Amniotic epithelial cell (primary cell): ENCODE measurements at regions not wholly inside any gene's neighbourhood (a gene's known extent, or its start where the extent isn't known, plus 50 kb on each side); places are given as distances from the start of the nearest gene placed in this dataset.

ENCODE experiments used
- DNase-seq: peaks from one replicate; pipeline ENCODE4 v3.0.0-alpha.2; 2010; ENCODE audit warnings: low read depth

DNA sequence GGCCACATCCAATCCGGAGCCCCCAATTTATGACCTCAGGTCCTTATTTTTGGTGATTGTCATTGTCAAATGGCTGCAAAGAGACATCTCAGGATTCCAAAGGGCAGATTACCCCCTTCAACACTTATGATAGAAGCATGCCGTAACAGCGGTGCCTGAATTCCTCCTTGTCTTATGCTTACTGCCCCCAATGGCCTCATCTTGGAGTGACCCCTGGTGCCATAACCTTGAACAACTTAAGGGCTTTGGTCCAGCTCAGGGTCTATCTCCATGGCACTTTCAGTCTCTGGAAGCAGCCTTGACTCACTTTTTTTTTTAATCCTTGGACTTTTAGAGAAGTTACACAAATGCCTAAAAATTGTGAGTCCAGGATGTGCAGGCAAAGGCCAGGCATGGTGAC is 171.6 kb upstream of the ZNF507 start:
- no peak for DNase-seq

DNA sequence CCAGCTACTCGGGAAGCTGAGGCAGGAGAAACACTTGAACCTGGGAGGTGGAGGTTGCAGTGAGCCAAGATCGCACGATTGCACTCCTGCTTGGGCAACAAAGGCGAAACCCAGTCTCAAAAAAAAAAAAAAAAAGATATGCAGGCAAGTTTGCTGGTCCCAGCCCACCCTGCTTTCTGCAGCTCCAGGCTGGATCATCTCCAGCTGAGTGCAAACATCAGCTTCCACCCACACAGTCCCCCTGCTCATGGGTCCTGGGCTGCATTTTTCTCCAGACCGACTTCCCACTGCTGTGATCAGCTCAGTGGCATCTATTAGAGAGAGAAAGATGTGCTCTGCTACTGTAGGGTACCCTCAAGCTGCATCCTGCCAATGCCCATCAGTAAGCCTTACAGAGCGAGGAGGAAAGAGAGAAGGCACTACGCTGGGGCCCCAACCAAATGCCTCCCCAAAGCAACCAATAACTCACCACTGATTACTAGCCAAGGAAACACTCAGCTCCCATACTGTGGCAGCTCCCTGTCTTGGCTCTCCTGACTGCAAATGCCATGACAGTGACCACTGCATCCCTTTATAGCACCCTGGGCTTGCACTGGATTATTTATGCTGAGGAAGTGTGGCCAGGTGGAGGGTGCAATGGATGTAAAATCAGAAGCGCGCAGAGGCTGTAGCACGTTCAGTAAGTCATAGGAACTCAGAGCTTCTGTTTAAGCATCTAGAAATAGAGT is 170.9 kb upstream of the ZNF507 start:
- DNase-seq = no peak

DNA sequence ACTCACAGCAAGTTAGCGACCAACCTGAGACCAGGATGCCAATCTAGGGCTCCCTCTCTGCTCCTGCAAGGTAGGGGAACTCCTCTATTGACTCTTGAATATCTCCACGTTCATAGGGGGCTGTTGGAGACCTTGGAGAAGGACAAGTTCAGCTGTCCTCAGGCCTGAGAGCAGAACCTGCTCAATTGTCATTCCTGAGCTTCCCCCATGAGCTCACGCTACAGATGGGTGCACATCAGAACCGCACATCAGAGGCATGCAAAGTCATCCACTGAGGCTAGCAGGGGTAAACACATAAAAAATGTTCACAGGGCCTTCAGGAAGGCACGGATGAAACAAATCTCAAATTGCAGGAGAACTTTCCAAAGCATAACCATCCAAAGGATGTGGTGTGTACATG is 168.8 kb upstream of the ZNF507 start:
- DNase-seq = no peak

DNA sequence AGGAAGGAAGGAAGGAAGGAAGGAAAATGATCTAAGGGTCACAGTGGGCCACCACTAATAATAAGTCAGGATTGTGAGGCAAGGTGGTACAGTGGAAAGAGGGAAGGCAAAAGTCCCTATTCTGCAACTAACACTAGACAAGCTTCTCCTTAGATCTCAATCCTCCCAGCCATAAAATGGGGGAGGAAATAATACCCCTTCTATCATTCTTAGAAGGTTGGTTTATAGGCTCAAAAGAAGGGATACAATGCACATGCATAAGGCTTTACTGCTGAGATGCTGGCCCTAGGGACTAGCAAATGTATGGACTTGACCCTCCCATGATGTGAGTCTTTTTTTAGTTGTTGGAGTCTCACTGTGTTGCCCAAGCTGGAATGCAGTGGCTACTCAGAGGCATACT is 167.7 kb upstream of the ZNF507 start:
- DNase-seq = no peak

DNA sequence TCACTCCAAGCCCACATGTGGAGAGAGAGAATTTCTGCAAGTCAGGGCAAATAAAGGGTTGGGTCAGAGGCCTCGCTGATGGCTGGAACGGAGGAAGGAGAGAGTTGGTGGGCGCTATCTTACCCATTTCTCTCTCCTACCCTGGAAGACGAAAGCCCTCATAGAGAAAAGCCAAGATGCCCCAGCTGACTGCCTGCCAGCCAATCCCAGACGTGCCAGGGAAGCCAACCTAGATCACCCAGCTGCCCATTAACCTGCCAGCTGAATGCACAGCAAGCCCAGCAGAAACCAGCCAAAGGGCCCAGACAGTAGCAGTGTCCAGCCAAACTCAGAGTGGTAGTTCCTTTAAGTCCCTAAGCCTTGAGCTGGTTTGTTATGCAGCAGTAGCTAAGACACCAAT is 167.0 kb upstream of the ZNF507 start:
- no peak for DNase-seq

DNA sequence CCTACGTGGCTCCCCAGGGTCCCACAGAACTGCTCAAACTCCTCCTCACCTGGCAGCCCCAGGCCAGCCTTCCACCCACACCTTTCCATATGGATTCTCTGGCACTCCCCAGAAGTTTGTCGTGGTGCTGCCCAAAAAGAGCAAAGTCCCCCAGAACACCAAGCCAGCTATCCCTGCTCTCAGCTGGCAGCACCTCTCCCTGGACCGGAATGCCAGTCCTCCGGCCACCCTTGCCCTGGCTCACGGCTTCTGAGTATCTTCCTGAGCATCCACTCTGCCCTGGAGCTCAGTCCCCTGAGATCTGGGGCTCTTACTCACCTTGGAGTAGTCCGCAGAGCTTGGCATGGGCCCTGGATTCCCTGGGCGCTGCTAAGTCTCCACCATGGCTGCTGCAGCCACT is 166.5 kb upstream of the ZNF507 start:
- no peak for DNase-seq

DNA sequence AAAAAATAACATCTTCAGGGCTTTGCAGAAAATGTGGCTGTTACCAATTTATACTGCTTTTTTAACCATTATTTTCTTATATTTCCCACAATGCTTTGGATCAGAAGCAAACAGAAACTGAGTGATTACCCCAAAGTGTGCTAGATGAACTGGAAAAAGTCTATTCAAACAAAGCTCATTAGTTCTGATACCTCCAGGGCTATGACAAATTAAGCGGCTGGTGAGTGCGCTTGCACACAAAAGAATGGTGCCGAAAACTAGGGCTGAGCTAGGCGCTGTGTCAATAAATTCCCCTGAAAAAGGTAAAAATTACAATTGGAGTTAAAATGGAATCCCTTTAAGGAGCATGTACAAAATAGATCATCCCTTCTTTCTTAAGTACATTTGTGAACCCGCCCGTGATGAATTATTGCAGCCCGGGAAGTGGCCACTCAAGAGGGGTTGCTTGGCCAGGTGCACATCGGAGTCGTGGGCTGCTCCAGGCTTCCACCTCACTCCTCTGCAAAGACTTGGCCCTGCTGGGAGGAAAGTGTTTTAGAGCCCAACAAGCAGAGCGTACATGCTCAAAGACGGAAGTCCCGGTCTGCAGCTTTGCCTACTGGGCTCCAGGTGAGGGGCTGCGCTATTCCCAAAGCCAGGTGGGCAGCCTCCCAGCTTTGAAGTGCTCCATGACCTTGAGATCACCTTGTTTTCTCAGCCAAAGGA is 164.0 kb upstream of the ZNF507 start:
- no peak for DNase-seq

DNA sequence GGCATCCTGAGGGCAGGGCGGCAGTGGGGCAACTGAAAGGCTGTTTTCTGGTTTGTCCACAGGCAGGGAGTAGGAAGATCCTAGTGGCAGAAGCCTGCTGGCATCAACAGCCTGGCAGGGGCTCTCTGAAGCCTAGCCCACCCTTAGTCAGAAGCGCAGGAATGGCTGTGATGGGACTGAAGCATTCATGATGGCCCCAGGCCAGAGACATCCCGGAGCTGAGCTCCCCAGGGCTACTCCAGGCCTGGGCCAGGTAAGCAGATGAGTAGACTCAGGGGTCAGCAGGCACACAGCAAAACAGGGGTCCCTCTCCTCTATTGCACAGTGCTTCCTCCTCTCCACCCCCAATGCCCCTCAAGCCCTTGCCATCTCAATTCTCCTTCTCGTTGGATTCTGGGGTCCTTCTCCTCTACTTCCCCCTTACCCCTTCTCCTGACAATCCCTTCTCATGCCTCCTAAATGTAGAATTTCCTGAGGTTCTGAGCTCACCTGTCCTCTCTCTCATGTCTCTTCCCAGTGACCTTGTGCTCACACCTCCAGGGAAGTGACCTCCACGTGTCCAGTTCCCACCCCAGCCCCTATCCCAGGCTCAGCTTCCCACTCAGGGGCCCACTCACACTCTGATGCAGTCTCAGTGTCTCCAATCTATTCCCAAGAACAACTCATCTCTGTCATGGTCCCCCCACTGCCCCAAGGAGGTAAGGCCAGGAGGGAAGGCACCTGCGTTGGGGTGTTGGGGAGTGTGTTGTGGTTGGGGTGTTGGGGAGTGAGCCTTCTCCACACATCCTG is 158.7 kb upstream of the ZNF507 start:
- no peak for DNase-seq

DNA sequence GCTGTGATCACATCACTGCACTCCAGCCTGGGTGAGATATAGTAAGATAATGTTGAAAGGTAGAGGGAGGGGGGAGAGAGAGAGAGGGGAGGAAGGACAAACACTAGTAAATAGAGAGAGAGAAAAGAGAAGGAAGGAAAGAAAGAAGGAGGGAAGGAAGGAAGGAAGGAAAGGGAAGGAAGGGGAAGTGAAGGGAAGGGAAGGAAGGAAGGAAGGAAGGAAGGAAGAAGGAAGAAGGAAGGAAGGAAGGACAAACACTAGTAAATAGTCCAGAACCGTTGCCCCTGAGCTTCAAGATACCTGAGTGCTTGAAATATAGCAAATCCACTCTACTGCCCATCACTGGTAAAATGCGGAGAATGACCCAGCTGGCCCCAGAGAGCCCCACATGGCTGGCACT is 156.5 kb upstream of the ZNF507 start:
- DNase-seq = no peak

DNA sequence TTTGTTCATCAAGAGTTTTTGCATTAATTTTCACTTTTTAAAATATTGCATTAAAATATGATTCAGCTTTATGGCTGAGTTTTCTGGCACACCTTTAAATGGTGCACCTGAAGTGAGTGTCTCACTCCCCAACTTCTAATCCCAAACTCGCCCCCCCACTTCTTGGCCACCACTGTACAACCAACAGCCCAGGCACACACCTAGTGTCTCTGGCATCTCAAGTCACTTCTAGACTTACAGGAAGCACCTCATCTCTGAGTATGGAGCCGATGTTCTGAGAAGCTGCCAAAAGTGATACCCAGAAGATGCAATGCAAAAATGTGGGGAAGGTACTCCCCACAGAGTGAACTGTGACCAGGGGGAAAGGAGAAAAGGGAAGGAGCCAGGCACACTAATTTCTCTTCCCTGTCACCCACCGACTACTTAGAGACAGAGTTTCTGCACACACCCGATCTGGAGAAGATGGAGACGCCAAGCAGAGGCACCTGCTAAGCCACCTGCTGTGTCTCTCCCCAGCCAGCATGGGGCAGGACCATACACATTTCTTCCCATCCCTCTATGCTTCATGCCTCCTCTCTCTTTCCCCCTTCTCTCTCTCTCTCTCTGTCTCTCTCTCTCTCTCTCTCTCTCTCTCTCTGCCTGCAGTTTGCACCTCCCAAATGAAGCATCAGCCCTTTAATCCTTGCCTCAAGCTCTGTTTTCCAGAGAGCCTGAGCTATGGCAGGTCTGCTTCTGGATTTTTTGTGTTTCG is 155.3 kb upstream of the ZNF507 start:
- DNase-seq = no peak

DNA sequence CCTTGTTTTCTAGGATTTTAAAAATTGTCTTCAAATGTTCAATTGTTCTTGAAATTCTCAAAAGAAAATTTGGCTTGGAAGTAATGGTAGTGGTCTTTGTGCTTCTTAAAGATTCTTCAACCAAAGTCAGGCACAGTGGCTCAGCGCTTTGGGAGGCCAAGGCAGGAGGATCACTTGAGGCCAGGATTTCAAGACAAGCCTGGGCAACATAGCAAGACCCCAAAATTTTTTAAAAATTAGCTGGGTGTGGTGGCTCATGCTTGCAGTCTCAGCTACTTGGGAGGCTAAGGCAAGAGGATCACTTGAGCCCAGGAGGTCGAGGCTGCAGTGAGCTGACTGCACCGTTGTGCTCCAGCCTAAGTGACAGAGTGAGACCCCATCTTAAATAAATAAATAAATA is 153.5 kb upstream of the ZNF507 start:
- DNase-seq = no peak

DNA sequence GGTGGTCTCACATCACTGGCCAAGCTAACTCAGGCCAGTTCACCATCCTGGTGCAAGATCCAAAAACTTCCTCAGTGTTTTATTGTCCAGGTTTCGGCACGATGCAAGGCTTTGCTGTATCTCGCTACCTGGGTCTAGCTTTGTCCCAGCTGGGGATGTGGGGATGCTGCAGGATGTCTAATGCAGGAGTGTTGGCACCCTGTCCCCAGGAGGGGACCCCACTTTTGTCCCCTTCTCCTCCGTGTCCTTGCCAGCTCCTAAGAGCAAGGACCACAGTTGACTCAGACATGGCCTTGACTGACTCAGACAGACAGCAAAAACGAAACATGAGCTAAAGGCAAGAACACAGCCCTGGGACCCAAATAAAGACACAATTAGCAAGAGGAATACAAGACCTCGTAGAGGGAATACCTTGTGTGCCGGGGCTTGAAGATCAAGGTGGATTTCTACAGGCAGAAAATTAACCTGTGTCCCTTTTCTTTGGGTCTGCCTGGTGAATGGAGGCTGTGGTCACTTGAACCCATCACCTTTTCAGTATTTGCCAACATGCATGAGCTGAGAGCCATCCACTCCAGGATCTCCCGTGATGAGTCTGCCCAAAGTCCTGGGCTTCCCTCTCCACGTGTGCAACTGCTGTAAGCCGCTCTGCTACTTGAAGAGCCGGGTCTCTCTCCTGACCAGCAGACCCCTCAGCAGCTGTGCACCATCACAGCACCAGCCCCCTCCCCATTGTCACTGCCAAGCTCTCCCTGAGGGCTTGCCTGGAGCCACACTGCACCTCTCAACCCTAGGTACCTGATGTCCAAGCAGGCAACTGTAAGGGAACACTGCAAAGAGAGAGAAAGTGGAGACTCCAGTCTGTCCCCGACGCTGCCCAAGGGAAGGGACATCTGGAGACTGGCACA is 149.5 kb upstream of the ZNF507 start:
- no peak for DNase-seq

DNA sequence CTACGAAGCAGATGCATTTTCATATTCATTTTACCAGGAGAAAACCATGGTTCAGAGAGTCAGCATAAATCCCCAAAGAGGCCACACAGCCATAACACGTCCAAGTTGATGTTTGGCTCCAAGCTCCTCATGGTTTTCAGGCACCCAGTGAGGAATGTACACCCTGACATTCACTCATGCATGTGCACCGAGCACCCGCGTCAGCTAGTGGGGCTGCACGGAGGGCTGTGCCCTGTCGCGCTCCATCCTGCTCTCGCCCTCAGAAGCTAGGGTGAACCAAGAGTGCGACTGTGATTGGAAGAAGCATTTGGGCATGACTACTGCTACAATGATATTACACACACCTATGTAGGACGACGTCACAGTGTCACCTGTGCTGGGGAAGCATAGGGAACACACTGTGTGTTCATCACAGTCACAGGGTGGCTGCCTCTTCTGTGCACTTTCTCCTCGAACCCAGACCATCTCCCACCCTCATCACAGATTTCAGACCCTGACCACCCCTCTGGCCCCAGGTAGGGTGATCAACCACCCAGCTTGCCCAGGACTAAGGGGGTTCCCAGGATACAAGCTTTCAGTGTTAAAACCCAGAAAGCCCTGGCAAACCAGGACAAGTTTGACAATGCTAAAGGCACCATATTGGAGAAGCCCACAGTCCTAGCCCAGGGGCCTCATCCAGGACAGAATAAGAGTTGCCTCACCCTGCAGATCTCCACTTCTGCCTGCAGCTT is 148.6 kb upstream of the ZNF507 start:
- DNase-seq = no peak

DNA sequence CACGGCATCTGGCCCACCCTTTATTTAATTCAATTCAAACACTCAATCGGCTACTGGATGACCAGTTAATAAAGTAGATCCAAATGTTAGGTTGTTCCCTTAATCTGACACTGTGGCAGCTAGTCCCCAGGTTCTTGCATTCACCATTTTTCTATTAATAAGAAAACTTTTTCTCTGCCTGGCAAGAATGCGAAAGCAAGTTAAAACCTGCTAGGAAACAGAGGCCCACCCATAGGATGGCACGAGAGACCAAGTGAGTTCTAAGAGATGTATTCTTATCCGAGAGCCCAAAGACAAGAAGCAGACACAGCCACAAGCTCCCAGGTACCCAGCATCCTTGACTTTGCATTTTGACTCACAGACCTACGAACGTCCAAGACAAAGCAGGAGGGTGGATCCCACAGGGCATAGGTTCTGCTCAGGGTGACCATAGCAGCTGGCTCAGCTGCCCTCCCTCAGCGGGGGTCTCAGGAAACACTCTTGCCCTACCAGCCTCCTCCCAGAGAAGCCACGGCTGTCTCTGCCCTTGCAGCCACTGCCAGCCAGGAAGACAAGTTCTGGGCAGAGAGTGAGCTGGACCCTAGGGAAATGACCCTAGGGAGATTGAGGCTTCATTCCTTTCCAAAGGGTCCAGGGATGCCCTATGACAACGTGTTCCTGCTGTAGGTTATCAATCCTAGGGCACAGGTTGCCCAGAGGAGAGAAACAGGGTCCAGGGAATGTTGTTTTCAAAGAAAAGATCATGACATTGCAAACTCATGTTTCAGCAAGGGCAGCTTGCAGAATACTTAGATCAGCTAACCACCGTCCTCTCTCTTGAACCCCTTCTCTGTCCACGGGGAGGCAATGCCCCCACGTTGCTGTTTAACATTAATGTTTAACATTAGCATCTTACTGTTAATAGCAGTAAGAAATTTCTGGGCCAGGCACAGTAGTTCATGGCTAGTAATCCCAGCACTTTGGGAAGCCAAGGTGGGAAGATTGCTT is 147.2 kb upstream of the ZNF507 start:
- no peak for DNase-seq

DNA sequence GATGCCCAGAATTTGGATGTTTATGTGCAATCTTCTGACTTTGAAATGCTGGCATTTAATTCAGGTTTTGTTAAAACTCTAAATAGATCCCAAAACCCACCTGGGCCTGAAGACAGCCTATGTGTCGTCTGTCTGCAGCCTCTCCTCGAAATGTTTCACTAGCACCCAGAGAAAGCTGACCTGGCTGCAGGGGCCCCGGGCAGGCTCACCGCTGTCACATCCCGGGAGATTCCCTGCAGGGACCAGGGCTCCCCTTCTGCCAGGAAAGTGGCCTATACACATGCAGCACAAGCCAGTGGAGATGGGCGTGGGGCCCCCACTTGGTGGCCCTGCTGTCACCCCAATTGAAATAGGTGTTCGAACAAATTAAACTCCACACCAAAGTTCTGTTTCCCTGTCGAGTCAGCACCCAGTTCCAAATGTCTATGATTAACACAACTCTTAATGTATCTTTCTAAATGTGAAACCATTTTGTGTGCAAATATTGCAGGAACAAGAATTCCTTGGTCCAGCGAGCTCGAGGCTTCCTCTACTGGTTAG is 145.8 kb upstream of the ZNF507 start:
- no peak for DNase-seq

DNA sequence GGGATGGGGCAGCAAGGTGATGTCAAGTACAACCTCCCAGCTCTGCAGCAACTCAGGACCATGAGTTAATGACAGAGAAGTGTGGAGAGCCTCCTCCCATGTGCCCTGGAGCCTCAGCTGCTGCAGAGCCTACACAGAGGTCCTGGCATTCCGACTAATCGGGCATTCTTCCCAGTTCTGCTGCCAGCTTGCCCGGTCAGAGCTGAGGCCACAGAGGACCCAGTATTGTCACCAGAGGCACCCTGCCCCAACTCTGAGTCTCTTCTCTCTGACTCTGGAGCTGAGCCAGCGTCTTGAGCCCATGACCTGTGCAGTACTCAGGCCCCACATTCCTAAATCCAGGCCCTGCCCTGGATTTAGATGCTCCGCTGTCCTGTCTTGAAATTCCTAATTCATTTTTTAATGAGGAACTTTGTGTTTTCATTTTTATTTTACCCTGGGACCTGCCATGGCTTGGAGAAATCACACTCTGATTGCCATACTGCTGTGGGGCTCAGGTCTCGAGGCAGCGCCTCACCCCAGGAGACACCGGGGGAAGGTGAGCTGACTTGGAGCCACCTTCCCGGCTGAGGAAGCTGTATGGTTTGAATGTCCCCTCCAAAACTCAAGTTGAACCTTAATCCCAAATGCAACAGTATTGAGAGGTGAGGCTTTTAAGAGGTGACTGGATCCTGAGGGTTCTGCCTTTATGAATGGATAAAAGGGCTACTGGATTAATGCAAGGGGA is 144.9 kb upstream of the ZNF507 start:
- no peak for DNase-seq

DNA sequence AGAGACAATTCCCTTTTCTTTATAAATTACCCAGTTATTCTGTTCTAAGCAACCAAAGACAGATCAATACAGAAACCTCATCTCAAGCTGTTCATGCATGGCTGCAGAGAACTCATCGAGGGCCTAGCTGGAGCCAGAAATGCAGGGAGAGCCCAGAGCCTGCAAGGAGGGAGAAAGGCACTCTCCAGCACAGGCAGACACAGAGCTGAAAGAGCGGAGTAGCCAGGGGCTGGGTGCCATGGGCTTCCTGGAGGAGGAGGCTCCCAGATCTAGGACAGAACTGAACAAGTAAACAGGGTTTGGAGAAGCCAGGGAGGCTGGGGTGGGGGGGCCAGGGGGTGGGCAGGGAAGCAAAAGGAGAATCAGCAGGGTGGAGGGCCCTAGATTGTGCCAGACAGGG is 144.2 kb upstream of the ZNF507 start:
- no peak for DNase-seq

DNA sequence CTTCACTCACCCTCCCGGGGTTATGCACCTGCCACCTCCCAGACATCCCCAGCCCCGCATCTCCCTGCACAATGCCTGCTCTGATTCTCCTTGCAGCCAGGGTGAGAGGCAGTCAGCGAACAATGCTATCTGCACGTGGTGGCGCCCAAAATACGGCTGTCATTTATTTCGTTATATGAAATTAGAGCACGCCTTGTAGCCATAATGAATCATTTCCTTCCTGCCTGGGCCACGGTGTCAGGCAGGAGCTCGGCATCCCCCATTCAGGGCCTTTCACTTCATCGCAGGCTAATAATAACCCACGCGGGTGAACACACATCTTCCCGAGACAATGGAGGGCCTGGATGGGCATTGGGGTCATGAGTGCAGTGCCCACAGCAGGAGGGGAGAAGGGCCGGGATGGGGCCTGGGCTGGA is 143.8 kb upstream of the ZNF507 start:
- no peak for DNase-seq
